B cell (primary cell): ENCODE measurements at regions not wholly inside any gene's neighbourhood (a gene's known extent, or its start where the extent isn't known, plus 50 kb on each side); places are given as distances from the start of the nearest gene placed in this dataset.

ENCODE experiments used
- ATAC-seq: fragments of 200-7000 bp; cut with Tn5 transposase; one replicate; pipeline ENCODE4 v1.10.0; 2021; ENCODE audit warnings: low read depth, mild to moderate bottlenecking, moderate number of reproducible peaks, moderate library complexity
- CTCF ChIA-PET: fragments of 350-600 bp; sonication (Branson Sonifier 250); formaldehyde crosslinking; loops from one replicate; lab custom pipeline; 2021; ENCODE audit warnings: antibody characterized with exemption, inconsistent platforms; lab: Charles Lee
- POLR2A ChIA-PET: fragments of 350-600 bp; sonication (Branson Sonifier 250); formaldehyde crosslinking; loops from one replicate; lab custom pipeline; 2021; ENCODE audit warnings: antibody characterized with exemption; lab: Charles Lee
- DNase-seq: peaks from one replicate; pipeline ENCODE4 v3.0.0; 2013
- H2AFZ ChIP-seq: 2 replicates; pipeline ENCODE4 v1.6.1; 2012; ENCODE audit warnings: mild to moderate bottlenecking, low read depth, low read length; ENCODE audit not compliant: insufficient read depth, poor library complexity, severe bottlenecking
- H3K27ac ChIP-seq, 2 donors: 1 replicate in 1 of 2; 2 replicates in 1 of 2; pipeline ENCODE4 v1.5.1; 2012 to 2013; ENCODE audit warnings: low read length in 2 of 2, mild to moderate bottlenecking in 2 of 2, moderate library complexity in 1 of 2
- H3K27me3 ChIP-seq, 4 experiments: fragments of 200-600 bp in 1 of 4; sonication (generic) in 1 of 4; replicated peaks in 1 of 4; 1 replicate in 2 of 4; 2 replicates in 2 of 4; pipeline versions ENCODE4 v1.6.1 to v1.7.0; 2013 to 2016; ENCODE audit warnings: low read length in 3 of 4, mild to moderate bottlenecking in 2 of 4, mixed read lengths in 1 of 4, moderate library complexity in 1 of 4; ENCODE audit not compliant: insufficient read depth in 4 of 4, control insufficient read depth in 3 of 4; ENCODE audit errors: control extremely low read depth in 1 of 4
- H3K36me3 ChIP-seq, 2 experiments: replicated peaks in 1 of 2; 1 replicate in 1 of 2; 2 replicates in 1 of 2; pipeline versions ENCODE4 v1.6.1 to v1.7.1; 2013; ENCODE audit warnings: low read length in 1 of 2; ENCODE audit not compliant: insufficient read depth in 2 of 2, control insufficient read depth in 1 of 2; ENCODE audit errors: control extremely low read depth in 1 of 2, extremely low read depth in 1 of 2
- H3K4me1 ChIP-seq, 2 donors: fragments of 200-600 bp in 1 of 2; sonication (generic) in 1 of 2; 1 replicate in 1 of 2; 2 replicates in 1 of 2; pipeline versions ENCODE4 v1.5.1 to v1.6.1; 2013 to 2017; ENCODE audit warnings: low read length in 2 of 2; ENCODE audit not compliant: control insufficient read depth in 2 of 2, insufficient read depth in 2 of 2
- H3K4me2 ChIP-seq: replicated peaks from 2 replicates; pipeline ENCODE3; 2012; ENCODE audit warnings: mild to moderate bottlenecking, low read depth, low read length; ENCODE audit not compliant: poor library complexity, severe bottlenecking
- H3K4me3 ChIP-seq, 5 experiments: fragments of 200-600 bp in 1 of 5; sonication (generic) in 1 of 5; 1 replicate in 3 of 5; 2 replicates in 2 of 5; pipeline versions ENCODE4 v1.5.1 to v1.7.0; 2011 to 2016; ENCODE audit warnings: low read length in 4 of 5, mild to moderate bottlenecking in 4 of 5, low read depth in 2 of 5, control low read depth in 1 of 5, moderate library complexity in 1 of 5; ENCODE audit not compliant: insufficient read depth in 1 of 5; ENCODE audit errors: control extremely low read depth in 1 of 5, extremely low read depth in 1 of 5
- H3K79me2 ChIP-seq: fragments of 200-600 bp; sonication (generic); one replicate; pipeline ENCODE4 v1.6.0; 2016; ENCODE audit warnings: low read length; ENCODE audit not compliant: control insufficient read depth, insufficient read depth
- H3K9ac ChIP-seq: fragments of 200-600 bp; sonication (generic); 2 replicates; pipeline ENCODE4 v1.6.1; 2017; ENCODE audit warnings: mild to moderate bottlenecking, low read length, moderate library complexity
- H3K9me3 ChIP-seq, 3 donors: one replicate each; pipeline versions ENCODE4 v1.6.1 to v1.7.1; 2013; ENCODE audit warnings: low read length in 2 of 3; ENCODE audit not compliant: control insufficient read depth in 2 of 3, insufficient read depth in 1 of 3; ENCODE audit errors: control extremely low read depth in 1 of 3
- H4K20me1 ChIP-seq: 2 replicates; pipeline ENCODE4 v1.6.0; 2012; ENCODE audit warnings: mild to moderate bottlenecking, low read length; ENCODE audit not compliant: insufficient read depth, control insufficient read depth, poor library complexity, severe bottlenecking
- H3K27ac Mint-ChIP-seq: one replicate; pipeline ENCODE4 v1.8.0; 2021; ENCODE audit warnings: mixed read lengths
- H3K27me3 Mint-ChIP-seq: one replicate; pipeline ENCODE4 v1.8.0; 2021; ENCODE audit warnings: mixed read lengths
- H3K4me1 Mint-ChIP-seq: one replicate; pipeline ENCODE4 v1.8.0; 2021; ENCODE audit warnings: mixed read lengths
- H3K4me3 Mint-ChIP-seq: one replicate; pipeline ENCODE4 v1.8.0; 2021; ENCODE audit warnings: mixed read lengths
- H3K9me3 Mint-ChIP-seq: one replicate; pipeline ENCODE4 v1.8.0; 2022; ENCODE audit warnings: mixed read lengths; ENCODE audit not compliant: insufficient read depth
- CTCF ChIP-seq: fragments of 200-600 bp; IDR thresholded peaks from one replicate; pipeline ENCODE4 v1.8.0; 2022; ENCODE audit warnings: antibody characterized with exemption, mild to moderate bottlenecking
- EZH2 ChIP-seq: IDR thresholded peaks from 2 replicates; pipeline ENCODE4 v1.6.1; 2012; ENCODE audit warnings: borderline replicate concordance, low read depth, mild to moderate bottlenecking, moderate library complexity, low read length; ENCODE audit not compliant: insufficient read depth, poor library complexity, severe bottlenecking
- WGBS: methylation state at CpG from one replicate; pipeline ENCODE4 v1.1.5; 2013; ENCODE audit warnings: missing lambda C conversion rate; ENCODE audit not compliant: insufficient coverage; 5-methylcytosine and 5-hydroxymethylcytosine counted together
- intact Hi-C: fragments of 100-400 bp; cut with micrococcal nuclease; formaldehyde crosslinking; loops from one replicate; pipeline ENCODE4 v1.10.0; 2022

- POLR2A ChIA-PET: no interaction called here
- Histone ChIP-seq H3K4me3 (no peak overlapping the region), H3K27ac (no peak overlapping the region), H3K4me1 (no peaks in the 10 kb centered on the region), H3K79me2 (no peaks in the 10 kb centered on the region), H3K4me2 (no peak overlapping the region), H3K36me3 (no peaks in the 10 kb centered on the region), H3K27me3 (no peaks in the 10 kb centered on the region), H3K9me3 (peaks cover 0 to 8% (median 0%) of the 10 kb centered on the region in 3 donors), H2AFZ (no peak overlapping the region), H3K9ac (no peak overlapping the region), H4K20me1 (no peaks in the 10 kb centered on the region)
- 44% methylated on average over 1 of the region's 2 CpGs for WGBS
- ATAC-seq (no peak), DNase-seq (no peak)
- H3K27ac Mint-ChIP-seq: no peak overlapping the region
- H3K4me1 Mint-ChIP-seq: no peaks in the 10 kb centered on the region
- TF ChIP-seq CTCF: no peak
- TF ChIP-seq EZH2: no peak
- CTCF ChIA-PET: no interaction called here
- intact Hi-C loops: no loop called here
- peaks cover 1% of the 10 kb centered on the region for H3K9me3 Mint-ChIP-seq
- no peaks in the 10 kb centered on the region for H3K27me3 Mint-ChIP-seq
- no peak overlapping the region for H3K4me3 Mint-ChIP-seq
Observed at GRCh38 chr7:52077571-52077970, 761.0 kb upstream of the COBL start.

- H3K4me1 Mint-ChIP-seq: no peaks in the 10 kb centered on the region
- Histone ChIP-seq H3K36me3 (no peaks in the 10 kb centered on the region), H3K27me3 (no peaks in the 10 kb centered on the region), H3K4me2 (no peak overlapping the region), H3K9ac (no peak overlapping the region), H3K9me3 (peaks cover 0 to 11% (median 0%) of the 10 kb centered on the region in 3 donors), H3K79me2 (no peaks in the 10 kb centered on the region), H3K4me3 (no peak overlapping the region), H4K20me1 (no peaks in the 10 kb centered on the region), H3K4me1 (no peaks in the 10 kb centered on the region), H2AFZ (no peak overlapping the region), H3K27ac (no peak overlapping the region)
- no peak for TF ChIP-seq CTCF
- no peak for TF ChIP-seq EZH2
- no peak for DNase-seq
- H3K27ac Mint-ChIP-seq: no peak overlapping the region
- peaks cover 3% of the 10 kb centered on the region for H3K9me3 Mint-ChIP-seq
- ATAC-seq: no peak
- intact Hi-C loops: no loop called here
- CTCF ChIA-PET: no interaction called here
- POLR2A ChIA-PET: no interaction called here
- WGBS: 81% methylated on average over 2 of the region's 4 CpGs
- H3K4me3 Mint-ChIP-seq: no peak overlapping the region
- no peaks in the 10 kb centered on the region for H3K27me3 Mint-ChIP-seq
Observed at GRCh38 chr7:52074912-52075311, 758.3 kb upstream of the COBL start.
